ENCODE measurements at regions not wholly inside any gene's neighbourhood (a gene's known extent, or its start where the extent isn't known, plus 50 kb on each side); places are given as distances from the start of the nearest gene placed in this dataset.
"Not testable (repeated sequence)": the region's sequence is repeated elsewhere in the genome, so short reads cannot be mapped to it uniquely, and the experiment has no call there.

DNA sequence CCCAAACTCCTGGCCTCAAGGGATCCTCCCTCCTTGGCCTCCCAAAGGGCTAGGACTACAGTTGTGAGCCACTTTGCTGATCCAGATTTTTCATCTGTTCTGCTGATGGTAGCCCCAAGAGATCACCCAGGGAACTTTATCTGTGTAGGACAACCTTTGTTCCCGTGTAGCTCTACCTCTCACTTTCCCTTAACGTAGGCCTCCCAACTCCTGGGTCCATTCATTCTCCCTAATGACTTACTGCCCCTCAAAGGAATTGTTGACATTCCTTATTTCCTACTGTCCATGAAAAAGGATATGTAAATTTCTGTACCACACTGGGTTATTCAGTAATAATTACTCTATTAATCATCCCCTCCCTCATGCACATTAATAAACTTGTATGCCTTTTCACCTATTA, 51.0 kb upstream of the PHF24 start:
- DNase-seq (ENCODE audit: low read depth) = no peak

DNA sequence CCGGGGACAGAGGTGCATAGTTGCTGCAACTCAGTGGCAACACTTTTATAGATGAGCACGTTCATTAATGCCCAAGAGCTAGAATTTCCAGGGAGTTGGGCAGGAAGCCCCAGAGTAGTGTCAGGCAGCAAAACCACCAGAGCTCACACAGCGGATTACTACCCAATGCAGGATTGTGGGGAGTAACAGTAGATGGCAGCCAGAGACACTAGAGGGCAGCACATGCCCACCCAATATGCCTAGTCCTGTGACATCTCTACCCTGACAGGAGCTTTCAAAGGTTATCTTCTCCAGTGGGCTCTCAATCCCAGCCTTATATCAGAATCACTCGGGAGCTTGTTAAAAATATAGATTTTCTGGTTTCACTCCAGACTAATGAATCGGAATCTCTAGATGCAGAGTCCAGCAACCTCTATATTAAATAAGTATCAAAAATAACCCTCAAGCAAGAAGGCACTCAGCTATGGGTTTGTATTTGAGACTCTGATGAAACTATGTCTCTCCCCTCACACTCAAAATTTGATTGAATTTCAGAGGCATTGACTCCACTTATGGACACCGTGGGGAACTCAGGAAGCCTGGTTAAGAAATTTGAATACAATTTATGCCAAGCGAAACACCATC, 58.4 kb upstream of the PHF24 start:
- DNase-seq (ENCODE audit: low read depth) = peak; percentile 71

DNA sequence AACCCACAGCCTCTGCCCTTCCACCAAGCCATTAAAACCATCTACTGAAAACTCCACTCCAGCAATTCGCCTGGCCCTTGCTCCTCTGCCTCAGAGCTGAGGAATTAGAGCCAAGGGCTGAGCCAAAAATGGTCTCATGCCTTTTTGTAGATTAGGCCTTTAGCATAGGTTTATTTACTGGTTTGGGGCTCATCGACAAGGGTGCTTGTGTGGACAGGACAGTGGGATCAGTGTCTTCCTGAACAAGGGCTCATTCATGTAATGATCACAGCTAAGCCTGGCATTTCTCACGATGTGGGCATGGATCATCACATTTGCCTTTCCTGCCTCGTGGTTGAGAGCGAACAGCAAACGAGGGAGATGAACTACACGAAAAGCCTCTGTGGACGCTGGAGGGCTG, 59.2 kb upstream of the PHF24 start:
- DNase-seq (ENCODE audit: low read depth) = peak; percentile 29

DNA sequence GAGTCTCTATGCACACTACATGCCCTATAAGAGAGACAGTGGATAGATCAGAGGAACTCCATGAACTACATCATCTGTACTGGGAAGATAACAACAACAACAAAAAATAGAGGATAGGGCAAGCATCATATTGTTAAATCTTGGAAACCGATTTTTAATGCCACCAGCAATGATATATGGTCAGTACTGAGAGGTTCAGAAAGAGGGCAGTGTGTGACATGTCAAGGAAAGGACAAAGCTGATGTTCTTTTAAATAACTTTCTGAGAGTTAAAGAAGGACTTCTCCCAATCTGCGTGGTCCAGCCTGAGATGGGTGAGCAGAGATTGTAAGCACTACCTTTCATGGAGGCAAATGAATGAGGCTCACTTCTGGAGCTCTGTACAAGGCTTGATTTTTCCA, 62.0 kb upstream of the PHF24 start:
- no peak for DNase-seq (ENCODE audit: low read depth)

DNA sequence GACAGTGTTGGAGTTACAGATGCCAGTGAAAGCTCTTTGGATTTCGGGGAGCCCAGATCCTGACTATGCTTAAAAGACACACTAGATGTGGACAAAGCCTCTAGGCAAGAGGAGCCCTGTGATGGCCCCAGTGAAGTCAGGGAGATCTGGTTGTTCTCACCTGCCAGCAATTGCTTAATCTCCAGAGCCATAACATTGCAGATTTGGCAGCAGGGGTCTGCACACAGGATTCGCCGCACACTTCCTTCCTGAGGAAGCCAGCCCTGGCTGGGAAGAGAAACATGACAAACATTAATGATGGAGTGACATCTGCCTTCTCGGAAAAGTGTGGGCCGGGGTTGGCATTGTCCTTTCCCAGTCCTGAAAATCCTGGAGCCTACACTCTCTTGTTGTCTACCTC, 65.2 kb upstream of the PHF24 start:
- DNase-seq (ENCODE audit: low read depth) = no peak

DNA sequence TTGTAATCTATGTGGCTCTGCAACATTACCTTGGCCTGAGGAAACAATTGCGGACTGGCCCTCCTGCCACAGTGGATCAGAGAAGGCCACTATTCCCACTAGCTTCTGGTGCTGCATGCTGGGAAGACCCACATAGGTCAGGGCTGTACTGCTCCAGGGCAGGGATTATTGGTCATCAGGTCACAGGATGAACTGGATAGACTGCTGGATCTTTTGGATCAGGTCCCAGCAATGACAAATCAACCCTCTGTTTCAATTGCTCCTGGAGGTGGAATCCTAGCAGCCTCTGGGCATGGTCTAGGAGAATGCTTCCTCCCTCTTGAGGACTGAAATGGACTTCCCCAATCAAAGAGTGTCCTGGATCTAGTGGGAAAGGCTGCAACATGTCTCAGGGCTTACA, 66.7 kb upstream of the PHF24 start:
- peak; percentile 46 for DNase-seq (ENCODE audit: low read depth)

DNA sequence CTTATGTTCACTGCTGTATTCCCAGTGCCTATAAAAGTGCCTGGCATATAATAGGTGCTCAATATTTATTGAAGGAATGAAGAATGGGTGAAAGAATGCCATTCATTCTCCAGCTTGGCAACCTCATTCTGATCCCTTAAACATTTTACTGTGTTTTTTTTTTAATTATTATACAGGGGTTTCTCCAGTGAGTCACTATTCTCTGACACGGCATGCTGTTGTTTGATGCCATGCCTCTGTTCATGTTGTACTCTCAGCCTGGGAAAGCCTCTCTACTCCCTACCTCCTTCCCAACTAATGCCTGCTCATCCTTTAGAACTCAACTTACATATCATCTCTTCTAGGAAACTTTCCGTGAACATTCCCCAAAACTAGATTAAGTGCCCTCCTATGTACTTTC, 70.2 kb upstream of the PHF24 start:
- no peak for DNase-seq (ENCODE audit: low read depth)

DNA sequence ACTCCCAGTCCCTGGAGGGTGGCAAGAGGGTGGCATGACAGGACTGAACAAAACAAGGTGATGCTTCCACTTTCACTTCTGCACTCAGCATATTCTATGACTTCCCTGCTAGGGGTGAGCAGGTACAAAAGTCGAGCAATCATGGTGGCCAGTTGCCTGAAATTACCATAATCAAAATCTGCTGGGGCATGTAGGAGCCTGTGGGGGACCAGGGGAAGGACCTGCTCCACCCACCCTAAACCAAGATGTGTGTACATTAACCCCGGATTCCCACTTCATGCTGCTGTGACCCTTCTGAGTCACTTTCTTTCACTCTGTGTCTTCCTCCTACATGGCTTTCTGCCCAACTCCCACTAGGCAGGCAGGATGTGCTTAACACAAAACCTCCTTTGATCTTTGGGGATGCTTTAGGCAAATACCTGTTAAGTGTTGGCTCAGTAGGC, 73.3 kb upstream of the PHF24 start:
- DNase-seq (ENCODE audit: low read depth) = peak; percentile 9

DNA sequence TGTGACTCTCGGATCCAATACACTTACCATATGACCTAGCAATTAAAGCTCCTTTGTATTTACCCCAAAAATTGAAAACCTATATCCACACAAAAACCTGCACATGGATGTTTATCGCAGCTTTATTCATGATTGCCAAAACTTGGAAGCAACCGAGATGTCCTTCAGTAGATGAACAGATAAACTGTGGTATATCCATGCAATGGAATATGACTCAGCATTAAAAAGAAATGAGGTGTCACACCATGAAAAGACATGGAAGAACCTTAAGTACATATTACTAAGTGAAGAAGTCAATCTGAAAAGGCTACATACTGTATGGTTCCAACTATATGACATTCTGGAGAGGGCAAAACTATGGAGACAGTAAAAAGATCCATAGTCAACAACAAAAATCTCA, 82.0 kb upstream of the PHF24 start:
- DNase-seq (ENCODE audit: low read depth) = no peak

DNA sequence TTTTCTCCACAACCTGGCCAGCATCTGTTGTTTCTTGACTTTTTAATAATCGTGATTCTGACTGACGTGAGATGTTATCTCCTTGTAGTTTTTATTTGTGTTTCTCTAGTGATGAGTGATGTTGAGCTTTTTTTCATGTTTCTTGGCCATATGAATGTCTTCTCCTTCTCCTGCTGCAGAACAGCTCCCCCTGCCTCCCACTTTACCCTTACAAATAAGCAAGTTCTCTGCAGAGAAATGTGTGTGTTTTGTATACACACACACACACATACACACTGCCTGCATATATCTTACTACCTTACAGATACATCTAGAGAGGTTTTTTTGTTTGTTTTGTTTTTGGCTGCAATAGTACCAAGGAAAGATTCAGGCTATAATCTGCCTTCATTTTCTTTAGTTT, 88.7 kb upstream of the PHF24 start:
- peak; percentile 11 for DNase-seq (ENCODE audit: low read depth)

DNA sequence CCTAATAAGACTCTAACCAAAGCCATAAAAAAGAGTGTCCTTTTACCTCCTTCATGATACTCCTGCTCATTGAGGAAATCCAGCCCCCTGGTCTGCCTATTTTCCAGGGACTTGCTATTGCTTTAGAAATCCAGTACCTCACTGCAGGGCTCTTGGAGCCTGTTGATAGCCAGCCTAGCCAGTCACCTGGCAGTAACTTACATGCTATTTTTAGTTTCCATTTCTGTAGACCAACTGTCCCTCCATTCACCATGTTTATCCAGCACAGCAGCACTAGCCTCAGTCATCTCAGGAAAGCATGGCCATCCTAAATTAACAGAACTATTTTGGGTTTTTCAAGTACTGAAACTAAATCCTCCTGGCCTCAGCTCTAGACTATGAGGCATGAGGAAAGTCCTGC, 91.5 kb upstream of the PHF24 start:
- DNase-seq (ENCODE audit: low read depth) = no peak

DNA sequence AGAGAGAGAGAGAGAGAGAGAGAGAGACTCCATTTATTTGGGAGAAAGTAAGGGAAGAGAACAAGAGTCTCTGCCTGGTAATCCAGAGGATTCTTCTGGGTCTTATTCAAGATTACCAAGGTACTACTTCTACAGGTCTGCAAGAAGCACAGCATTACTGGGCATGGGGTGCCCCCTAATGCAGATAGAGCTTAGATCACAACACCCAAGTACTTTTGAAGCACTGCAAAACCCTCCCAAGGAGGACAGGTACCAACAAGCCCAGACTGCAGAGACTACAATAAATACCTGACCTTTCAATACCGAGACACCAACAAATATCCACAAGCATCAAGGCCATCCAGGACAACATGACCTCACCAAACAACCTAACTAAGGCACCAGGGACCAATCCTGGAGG, 94.7 kb upstream of the PHF24 start:
- no peak for DNase-seq (ENCODE audit: low read depth)

DNA sequence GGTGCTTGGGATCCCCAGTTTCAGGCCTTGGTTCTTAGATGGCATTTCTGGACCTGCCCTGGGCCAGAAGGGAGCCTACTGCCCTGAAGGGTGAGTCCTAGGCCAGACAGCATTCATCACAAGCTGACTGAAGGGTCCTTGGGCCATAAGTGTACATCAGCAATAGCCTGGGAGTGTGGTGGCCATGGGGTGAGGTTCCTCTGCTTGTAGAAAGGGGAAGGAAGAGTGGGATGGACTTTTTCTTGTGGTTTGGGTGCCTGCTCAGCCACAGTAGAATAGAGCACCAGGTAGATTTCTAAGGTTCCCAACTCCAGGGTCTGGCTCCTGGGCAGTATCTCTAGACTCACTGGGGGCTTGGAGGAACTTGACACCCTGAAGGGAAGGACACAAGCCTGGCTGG, 95.2 kb upstream of the PHF24 start:
- no peak for DNase-seq (ENCODE audit: low read depth)

DNA sequence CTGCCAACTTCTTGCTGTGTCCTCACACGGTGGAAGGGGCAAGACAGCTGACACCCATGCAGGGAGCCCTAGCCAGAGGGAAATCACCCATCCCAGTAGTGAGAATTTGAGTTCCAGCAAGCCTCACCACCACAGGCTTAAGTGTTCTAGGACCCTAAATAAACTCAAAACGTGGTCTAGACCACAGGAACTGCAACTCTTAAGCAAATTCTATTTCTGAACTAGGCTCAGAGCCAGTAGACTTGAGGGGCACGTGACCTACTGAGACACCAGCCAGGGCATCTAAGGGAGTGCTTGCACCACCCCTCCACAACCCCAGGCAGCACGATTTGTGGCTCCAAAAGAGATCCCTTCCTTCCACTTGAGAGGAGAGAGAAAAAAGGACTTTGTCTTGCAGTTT, 96.0 kb upstream of the PHF24 start:
- DNase-seq (ENCODE audit: low read depth) = no peak

DNA sequence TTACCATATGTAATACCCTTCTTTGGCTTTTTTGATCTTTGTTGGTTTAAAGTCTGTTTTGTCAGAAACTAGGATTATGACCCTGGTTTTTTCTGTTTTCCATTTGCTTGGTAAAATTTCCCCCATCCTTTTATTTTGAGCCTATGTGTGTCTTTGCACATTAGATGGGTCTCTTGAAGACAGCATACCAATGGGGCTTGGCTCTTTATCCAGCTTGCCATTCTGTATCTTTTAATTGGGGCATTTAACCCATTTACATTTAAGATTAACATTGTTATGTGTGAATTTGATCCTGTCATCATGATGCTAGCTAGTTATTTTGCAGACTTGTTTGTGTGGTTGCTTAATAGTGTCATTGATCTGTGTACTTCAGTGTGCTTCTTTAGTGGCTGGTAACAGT, 103.1 kb upstream of the PHF24 start:
- not testable (repeated sequence) for DNase-seq (ENCODE audit: low read depth)

DNA sequence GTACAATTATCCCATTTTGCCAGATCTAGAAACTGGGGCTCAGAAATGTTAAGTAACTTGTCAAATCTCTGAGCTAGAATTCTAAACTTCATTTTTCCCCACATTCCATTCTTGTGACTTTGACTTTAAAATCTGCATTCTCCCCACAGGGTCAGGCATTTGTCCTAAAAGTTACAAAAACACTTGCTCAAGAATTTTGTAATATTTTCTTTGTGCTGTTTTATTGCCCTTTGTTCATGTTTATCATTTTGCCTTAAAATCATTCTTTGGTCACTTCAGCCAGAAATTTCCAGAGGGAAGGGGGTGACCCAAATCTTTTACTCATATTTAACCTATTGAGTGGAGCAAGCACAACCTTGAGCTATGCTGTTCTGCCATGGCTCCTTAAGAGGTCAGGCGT, 120.1 kb upstream of the CCL21 start:
- DNase-seq (ENCODE audit: low read depth) = no peak

DNA sequence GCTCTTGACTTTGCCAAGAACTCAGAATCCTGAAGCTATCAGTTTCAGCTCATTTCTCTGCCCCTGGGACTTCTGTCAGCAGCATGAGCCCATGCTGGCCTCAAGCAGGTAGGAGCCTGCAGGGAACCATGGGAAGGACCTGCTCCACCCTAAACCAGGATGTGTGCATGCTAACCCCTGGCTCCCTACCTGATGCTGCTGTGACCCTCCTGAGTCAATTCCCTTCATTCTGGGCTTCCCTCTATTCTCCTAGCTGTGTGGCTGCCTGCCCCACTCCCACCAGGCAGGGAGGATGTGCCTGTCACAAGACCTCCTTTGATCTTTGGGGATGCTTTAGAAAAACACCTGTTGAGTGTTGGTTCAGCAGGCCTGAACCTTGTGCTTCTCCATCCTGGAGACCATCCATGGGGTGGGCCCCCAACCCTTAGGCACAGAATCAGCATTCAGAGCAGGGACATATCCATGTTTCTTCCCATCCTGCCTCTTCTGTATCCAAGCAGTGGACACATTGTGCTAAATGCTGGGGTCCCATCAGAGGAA, 117.1 kb upstream of the CCL21 start:
- no peak for DNase-seq (ENCODE audit: low read depth)

DNA sequence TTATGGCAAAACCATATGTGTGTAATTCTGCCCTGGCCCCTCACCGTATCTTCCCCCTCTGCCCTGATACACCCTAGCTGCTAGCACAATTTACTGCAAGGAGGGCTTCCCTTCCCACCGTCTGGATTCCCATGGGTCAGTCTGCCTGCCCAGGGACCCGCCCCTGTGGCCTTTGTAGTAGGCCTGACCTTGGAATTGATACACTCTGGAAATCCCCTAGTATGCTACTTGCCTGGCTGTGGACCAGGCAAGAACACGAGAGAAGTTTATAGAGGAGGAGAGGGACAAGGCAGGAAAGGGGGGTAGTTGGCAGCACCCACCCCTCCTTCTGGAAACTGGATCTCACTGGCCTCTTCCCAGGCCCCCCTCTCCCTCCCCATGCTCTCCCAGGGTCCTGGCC, 115.8 kb upstream of the CCL21 start:
- DNase-seq (ENCODE audit: low read depth) = no peak

DNA sequence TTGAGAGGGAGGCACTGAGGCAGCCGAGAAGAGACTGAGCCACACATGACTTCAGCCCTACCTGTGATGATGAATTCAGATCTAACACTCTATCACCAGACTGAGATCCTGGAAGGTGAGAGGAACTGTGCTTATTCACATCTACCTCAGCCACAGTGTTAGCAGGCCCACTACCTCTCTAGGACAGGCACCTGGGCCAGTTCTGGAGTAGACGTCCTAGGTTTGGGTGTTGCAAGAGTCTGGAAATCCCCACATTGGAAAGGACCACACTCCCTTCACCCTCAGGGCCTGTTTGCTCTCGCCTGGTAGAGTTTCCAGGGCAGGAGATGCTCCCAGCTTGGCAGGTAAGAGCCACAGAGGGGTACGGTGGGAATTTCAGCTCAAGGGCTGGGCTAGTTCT, 113.8 kb upstream of the CCL21 start:
- DNase-seq (ENCODE audit: low read depth) = no peak

DNA sequence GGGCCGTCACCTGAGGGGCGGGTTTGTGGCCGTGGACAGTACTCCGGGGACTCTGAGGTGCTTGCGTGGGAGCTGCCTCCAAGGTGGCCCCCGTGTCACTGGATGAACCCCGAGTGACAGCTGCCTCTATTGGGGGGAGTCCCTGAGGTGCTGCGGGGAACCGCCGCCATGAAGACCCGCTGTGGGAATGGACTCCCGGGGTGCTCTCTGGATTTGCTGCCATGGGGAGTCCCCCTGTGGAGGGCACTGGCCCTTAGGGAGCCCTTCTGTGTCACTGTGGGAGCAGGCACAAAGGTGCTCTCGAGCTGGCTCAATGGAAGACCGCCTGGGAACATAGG, 100.2 kb upstream of the CCL21 start:
- DNase-seq (ENCODE audit: low read depth) = no peak

DNA sequence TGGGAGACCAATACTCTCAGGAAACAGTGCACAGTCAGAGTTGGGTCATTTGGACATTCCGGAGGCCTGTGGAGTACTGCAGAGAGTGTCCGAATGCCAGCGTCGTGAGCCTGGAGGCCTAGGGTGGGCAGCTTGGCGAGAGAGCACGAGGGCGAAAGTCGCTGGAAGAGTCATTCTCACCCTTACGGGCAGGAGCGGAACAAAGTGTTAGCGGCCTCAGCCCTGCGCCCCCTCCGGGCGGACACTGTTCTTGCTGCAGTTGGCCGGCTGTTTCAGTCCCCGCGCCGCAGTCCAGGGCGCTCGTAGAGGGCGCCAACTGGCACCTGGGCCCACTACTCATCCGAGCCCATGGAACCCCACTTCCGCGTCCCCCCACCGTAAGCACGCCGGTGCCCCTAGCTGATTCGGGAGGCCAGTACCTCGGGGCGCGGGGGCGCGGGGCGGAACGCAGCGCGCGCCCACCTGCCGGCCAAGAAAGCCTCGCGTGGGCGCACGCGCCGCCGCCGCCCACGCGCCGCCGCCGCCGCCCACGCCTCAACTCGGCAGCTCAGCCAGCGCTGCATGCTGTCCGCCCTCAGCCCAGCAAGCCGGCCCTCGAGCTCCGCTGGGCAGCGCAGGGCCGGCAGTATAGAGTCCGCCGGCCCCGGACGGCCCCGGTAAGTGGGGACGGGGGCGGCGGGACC, 99.7 kb upstream of the CCL21 start:
- no peak for DNase-seq (ENCODE audit: low read depth)

DNA sequence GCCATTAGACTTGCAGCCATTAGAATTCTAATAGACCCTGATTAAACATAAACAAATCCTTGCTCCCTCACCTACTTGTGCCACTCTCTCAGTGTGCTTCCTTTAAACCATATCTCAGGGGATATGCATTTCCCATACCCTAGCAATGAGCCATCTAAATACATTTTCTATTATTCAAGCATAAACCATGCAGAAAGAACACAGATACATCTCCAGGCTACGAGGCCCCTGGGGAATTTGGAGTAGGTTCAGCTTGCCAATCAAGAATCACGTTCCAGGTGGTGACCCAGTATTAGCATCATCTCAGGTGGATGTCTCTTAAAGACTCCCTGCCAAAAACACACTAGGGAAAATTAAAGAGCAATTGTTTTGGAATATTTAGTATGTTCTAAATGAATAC, 93.0 kb upstream of the CCL21 start:
- DNase-seq (ENCODE audit: low read depth) = no peak

DNA sequence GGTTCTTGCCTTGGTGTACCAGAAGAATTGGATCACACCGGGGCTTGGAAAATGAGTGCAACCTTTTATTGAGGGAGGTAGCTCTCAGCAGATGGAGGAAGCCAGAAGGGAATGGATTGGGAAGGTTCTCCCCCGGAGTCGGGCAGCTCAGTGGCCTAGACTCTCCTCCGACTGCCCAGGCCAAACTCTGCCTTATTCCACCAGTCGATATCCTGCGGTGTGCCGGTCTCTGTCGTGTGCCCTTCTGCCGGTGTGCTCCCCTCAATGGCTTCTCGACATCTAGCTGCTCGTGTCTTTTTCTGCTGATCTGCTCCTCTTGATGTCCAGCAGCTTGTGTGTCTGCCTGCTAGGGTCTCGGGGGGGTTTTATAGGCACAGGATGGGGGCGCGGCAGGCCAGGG, 87.4 kb upstream of the CCL21 start:
- no peak for DNase-seq (ENCODE audit: low read depth)

DNA sequence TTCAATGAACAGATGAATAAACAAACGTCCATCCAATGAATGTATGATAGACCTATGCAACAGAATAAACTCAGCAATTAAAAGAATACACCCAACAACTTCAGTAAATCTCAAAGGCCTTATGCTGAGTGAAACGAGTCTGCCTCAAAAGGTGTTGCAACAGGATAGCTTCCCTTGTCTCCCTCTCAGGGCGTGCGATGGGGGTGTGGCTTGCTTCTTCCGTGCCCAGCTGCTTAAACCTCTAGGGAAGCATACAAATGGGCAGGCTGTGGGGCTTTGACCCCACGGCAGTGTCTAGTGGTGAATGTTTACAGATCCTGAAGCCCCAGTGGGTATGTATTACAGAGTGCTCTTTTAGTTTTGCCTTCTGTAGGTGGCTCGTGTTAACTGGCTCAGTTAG, 87.0 kb upstream of the CCL21 start:
- no peak for DNase-seq (ENCODE audit: low read depth)

All from RPMI7951 (cell line).